ENCODE measurements at regions not wholly inside any gene's neighbourhood (a gene's known extent, or its start where the extent isn't known, plus 50 kb on each side); places are given as distances from the start of the nearest gene placed in this dataset.
"Not testable (repeated sequence)": the region's sequence is repeated elsewhere in the genome, so short reads cannot be mapped to it uniquely, and the experiment has no call there.

- no peak for DNase-seq (ENCODE audit: low read depth)
These were observed 50.4 kb downstream of the KATNIP start for GRCh38 chr16:27600381-27600780.

- no peak for DNase-seq (ENCODE audit: low read depth)
These were observed 52.2 kb downstream of the KATNIP start for GRCh38 chr16:27602103-27602502.

GRCh38 chr16:27605500-27606106, 55.7 kb downstream of the KATNIP start:
- peak; percentile 17 for DNase-seq (ENCODE audit: low read depth)

GRCh38 chr16:27611340-27611739, 61.4 kb downstream of the KATNIP start:
- DNase-seq (ENCODE audit: low read depth): no peak

- DNase-seq (ENCODE audit: low read depth): no peak
These were observed 63.4 kb downstream of the KATNIP start for GRCh38 chr16:27613238-27613791.

- DNase-seq (ENCODE audit: low read depth): no peak
These were observed 67.7 kb downstream of the KATNIP start for GRCh38 chr16:27617665-27618064.

- DNase-seq (ENCODE audit: low read depth): no peak
These were observed 68.2 kb downstream of the KATNIP start for GRCh38 chr16:27618165-27618564.

- DNase-seq (ENCODE audit: low read depth): no peak
These were observed 68.8 kb downstream of the KATNIP start for GRCh38 chr16:27618606-27619327.

- no peak for DNase-seq (ENCODE audit: low read depth)
These were observed 70.6 kb downstream of the KATNIP start for GRCh38 chr16:27620541-27620940.

- DNase-seq (ENCODE audit: low read depth): no peak
These were observed 74.5 kb downstream of the KATNIP start for GRCh38 chr16:27624154-27625049.

GRCh38 chr16:27625050-27625697, 75.2 kb downstream of the KATNIP start:
- DNase-seq (ENCODE audit: low read depth): no peak

- DNase-seq (ENCODE audit: low read depth): no peak
These were observed 77.2 kb downstream of the KATNIP start for GRCh38 chr16:27627136-27627535.

- DNase-seq (ENCODE audit: low read depth): no peak
These were observed 78.4 kb downstream of the KATNIP start for GRCh38 chr16:27628241-27628942.

GRCh38 chr16:27628943-27629462, 79.1 kb downstream of the KATNIP start:
- not testable (repeated sequence) for DNase-seq (ENCODE audit: low read depth)

- DNase-seq (ENCODE audit: low read depth): no peak
These were observed 82.3 kb downstream of the KATNIP start for GRCh38 chr16:27632216-27632615.

- no peak for DNase-seq (ENCODE audit: low read depth)
These were observed 83.3 kb downstream of the KATNIP start for GRCh38 chr16:27633221-27633620.

GRCh38 chr16:27633721-27634120, 83.8 kb downstream of the KATNIP start:
- DNase-seq (ENCODE audit: low read depth): no peak

GRCh38 chr16:27634779-27635178, 84.8 kb downstream of the KATNIP start:
- DNase-seq (ENCODE audit: low read depth): no peak

GRCh38 chr16:27636453-27637240, 86.7 kb downstream of the KATNIP start:
- DNase-seq (ENCODE audit: low read depth): no peak
